ENCODE measurements at regions not wholly inside any gene's neighbourhood (a gene's known extent, or its start where the extent isn't known, plus 50 kb on each side); places are given as distances from the start of the nearest gene placed in this dataset.

DNA sequence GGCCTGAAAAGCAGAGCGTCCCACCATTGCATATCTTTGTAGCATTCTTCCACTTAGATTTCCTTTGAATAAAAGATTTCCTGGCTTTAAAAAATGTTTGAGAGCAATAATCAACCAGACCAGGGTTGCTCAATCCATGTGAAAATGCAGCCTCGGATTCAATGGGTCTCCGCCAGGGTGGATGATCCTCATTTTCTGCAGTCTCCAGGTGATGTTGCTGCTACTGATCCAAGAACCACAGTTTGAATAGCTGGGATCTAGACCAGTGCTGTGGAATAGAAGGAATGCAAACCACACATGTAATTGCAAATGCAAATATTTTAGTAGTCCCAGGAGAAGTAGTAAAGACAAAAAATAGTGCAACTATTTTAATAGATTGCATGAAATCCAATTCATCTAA, 317.6 kb downstream of the IRX1 start:
- TF ChIP-seq, protein P1, sequence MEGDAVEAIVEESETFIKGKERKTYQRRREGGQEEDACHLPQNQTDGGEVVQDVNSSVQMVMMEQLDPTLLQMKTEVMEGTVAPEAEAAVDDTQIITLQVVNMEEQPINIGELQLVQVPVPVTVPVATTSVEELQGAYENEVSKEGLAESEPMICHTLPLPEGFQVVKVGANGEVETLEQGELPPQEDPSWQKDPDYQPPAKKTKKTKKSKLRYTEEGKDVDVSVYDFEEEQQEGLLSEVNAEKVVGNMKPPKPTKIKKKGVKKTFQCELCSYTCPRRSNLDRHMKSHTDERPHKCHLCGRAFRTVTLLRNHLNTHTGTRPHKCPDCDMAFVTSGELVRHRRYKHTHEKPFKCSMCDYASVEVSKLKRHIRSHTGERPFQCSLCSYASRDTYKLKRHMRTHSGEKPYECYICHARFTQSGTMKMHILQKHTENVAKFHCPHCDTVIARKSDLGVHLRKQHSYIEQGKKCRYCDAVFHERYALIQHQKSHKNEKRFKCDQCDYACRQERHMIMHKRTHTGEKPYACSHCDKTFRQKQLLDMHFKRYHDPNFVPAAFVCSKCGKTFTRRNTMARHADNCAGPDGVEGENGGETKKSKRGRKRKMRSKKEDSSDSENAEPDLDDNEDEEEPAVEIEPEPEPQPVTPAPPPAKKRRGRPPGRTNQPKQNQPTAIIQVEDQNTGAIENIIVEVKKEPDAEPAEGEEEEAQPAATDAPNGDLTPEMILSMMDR (IDR thresholded peaks at IDR 0.05) = no peak
- no peak for TF ChIP-seq ZFX (IDR thresholded peaks at IDR 0.05; ENCODE audit: borderline replicate concordance)

Data from 22Rv1 (cell line).